ENCODE measurements at regions not wholly inside any gene's neighbourhood (a gene's known extent, or its start where the extent isn't known, plus 50 kb on each side); places are given as distances from the start of the nearest gene placed in this dataset.
A peak's percentile ranks its signal among the peaks of the same experiment; 100 is the strongest.

DNA sequence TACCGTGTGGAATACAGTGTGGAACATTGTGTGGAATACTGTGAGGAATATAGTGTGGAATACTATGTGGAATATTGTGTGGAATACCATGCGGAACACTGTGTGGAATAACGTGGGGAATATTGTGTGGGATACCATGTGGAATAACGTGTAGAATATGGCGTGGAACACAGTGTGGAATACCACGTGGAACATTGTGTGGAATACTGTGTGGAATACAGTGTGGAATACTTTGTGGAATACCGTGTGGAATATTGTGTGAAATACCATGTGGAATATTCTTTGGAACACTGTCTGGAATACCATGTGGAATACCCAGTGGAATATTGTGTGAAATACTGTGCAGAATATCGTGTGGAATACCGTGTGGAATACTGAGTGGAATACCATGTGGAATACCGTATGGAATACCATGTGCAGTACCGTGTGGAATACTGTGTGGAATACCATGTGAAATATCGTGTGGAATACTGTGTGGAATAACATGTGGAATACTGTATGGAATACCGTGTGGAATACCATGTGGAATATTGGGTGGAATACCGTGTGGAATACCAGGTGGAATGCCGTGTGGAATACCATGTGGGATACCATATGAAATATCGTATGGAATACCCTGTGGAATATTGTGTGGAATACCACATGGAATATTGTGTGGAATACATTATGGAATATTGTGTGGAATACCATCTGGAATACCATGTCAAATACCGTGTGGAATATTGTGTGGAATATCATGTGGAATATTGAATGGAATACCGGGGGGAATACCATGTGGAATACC lies 133.1 kb upstream of the CHST15 start:
- in situ Hi-C loops (cut with MboI; ENCODE audit: low sequenced_read_pairs in 4 of 4), result no loop called here
- ATAC-seq (no peak), DNase-seq (no peak)
- Histone ChIP-seq H3K27me3 (no peaks in the 10 kb centered on the region), H3K36me3 (no peaks in the 10 kb centered on the region), H3K27ac (no peak overlapping the region), H3K9me3 (no peaks in the 10 kb centered on the region), H3K4me1 (peaks cover 0 to 6% of the 10 kb centered on the region in 2 donors), H3K4me3 (no peak overlapping the region)
- TF ChIP-seq POLR2A (IDR thresholded peaks at IDR 0.05), result no peak
- TF ChIP-seq, protein P1, sequence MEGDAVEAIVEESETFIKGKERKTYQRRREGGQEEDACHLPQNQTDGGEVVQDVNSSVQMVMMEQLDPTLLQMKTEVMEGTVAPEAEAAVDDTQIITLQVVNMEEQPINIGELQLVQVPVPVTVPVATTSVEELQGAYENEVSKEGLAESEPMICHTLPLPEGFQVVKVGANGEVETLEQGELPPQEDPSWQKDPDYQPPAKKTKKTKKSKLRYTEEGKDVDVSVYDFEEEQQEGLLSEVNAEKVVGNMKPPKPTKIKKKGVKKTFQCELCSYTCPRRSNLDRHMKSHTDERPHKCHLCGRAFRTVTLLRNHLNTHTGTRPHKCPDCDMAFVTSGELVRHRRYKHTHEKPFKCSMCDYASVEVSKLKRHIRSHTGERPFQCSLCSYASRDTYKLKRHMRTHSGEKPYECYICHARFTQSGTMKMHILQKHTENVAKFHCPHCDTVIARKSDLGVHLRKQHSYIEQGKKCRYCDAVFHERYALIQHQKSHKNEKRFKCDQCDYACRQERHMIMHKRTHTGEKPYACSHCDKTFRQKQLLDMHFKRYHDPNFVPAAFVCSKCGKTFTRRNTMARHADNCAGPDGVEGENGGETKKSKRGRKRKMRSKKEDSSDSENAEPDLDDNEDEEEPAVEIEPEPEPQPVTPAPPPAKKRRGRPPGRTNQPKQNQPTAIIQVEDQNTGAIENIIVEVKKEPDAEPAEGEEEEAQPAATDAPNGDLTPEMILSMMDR (IDR thresholded peaks at IDR 0.05 in 4 of 5, conservative IDR thresholded peaks at IDR 0.05 in 1 of 5), result no peak
- intact Hi-C loops (cut with DNase I; ENCODE audit: low total_unique reads), result no loop called here

DNA sequence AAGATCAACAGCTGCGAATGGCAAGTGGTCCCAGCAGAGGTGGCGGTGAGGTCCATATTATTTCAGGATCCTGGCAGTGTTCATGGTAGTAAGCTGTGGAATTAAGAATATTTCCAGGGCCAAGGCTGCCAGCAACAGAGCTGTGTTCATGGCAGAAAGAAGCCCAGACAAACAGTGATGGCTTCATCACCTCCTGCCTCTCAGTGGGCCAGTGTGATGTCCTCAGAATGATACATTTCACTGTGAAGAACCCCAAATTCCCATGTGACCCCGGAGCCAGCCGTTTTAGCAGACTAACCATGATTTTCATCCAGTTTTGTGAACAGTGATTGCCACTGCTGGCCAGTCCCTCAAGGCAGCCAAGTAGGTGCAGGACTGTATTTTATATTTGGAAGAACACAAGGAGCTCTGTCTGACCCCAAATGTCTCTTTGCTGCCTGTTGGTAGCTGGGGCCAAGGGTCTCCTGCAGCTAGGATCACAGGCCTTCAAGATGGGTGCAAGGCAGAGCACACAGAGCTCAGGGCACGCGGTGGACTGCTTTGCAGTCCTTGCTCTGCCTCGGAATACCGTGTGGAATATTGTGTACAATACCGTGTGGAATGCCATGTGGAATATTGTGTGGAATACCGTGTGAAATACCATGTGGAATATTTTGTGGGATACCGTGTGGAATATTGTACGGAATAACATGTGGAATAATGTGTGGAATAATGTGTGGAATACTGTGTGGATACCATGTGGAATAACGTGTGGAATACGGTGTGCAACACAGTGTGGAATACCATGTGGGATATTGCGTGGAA lies 132.3 kb upstream of the CHST15 start:
- TF ChIP-seq POLR2A (IDR thresholded peaks at IDR 0.05), result no peak
- TF ChIP-seq, protein P1 (IDR thresholded peaks at IDR 0.05 in 4 of 5, conservative IDR thresholded peaks at IDR 0.05 in 1 of 5), result no peak
- no peak overlapping the region for H3K27ac ChIP-seq
- intact Hi-C loops (cut with DNase I; ENCODE audit: low total_unique reads) (no loop called here), in situ Hi-C loops (cut with MboI; ENCODE audit: low sequenced_read_pairs in 4 of 4) (no loop called here)
- ATAC-seq (no peak), DNase-seq (no peak)
- H3K36me3 ChIP-seq, result no peaks in the 10 kb centered on the region
- H3K4me3 ChIP-seq, result no peak overlapping the region
- H3K4me1 ChIP-seq, result peaks cover 0 to 6% of the 10 kb centered on the region in 2 donors
- no peaks in the 10 kb centered on the region for H3K27me3 ChIP-seq
- no peaks in the 10 kb centered on the region for H3K9me3 ChIP-seq

DNA sequence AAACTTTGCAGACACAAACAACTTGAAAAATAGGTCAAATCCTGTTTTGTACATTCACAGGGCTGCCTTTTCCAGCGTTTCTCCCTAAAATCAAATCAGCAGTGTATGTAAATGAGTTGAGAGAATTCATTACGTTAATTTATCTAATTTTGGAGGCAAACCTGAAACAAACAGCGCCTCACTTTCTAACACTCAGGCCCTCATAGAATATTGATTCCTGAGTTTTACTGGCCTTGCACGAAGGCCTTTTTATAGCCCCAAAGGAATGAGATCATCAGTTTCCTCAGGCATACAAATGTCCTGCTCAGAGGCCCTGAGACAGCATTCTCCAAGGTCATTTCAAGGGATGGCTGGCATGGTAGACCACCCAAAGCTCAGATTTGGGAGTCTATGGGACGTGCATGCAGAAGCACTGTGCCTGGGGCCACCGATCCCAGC lies 131.7 kb upstream of the CHST15 start:
- no peak overlapping the region for H3K27ac ChIP-seq
- TF ChIP-seq, protein P1 (IDR thresholded peaks at IDR 0.05 in 4 of 5, conservative IDR thresholded peaks at IDR 0.05 in 1 of 5), result no peak
- TF ChIP-seq POLR2A (IDR thresholded peaks at IDR 0.05), result no peak
- in situ Hi-C loops (cut with MboI; ENCODE audit: low sequenced_read_pairs in 4 of 4) (no loop called here), intact Hi-C loops (cut with DNase I; ENCODE audit: low total_unique reads) (no loop called here)
- H3K4me3 ChIP-seq, result no peak overlapping the region
- H3K36me3 ChIP-seq, result no peaks in the 10 kb centered on the region
- no peaks in the 10 kb centered on the region for H3K27me3 ChIP-seq
- no peak for ATAC-seq
- H3K4me1 ChIP-seq, result peaks cover 0 to 6% of the 10 kb centered on the region in 2 donors
- no peak for DNase-seq
- H3K9me3 ChIP-seq, result no peaks in the 10 kb centered on the region

DNA sequence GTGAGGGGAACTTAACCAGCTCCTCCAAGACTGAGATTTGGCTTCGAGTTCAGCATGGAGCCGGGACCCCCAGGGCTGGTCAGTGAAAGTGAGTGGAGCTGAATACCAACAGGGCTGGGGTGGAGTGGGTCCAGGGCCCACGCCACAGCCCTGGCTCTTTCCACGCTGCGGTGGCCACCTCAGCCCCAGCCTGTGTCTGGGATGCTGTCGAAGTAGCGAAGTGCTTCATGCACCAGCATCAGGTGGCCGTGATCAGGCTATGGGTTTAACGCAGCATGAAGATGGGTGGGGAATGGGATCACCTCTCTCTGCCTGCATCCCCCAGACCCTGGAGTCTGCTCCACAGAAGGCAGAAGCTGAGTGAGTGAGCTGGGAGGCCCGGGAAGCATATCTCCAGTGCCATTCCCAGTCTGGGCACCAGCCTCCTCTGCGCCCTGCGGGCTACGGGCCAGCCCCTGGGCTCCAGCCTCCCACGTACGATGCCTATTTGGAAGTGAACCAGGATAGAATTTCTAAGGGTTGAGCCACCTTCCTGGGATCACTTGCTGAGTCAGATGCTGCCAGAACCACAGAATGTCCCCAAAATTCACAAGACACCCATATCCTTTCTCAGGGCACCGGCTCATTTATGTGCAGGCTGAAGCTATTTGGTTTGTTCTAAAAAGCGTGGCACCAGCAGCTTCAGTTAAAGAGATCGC lies 131.1 kb upstream of the CHST15 start:
- peak; percentile 30 to 75 for ATAC-seq
- intact Hi-C loops (cut with DNase I; ENCODE audit: low total_unique reads) (no loop called here), in situ Hi-C loops (cut with MboI; ENCODE audit: low sequenced_read_pairs in 4 of 4) (no loop called here)
- H3K36me3 ChIP-seq, result no peaks in the 10 kb centered on the region
- H3K27me3 ChIP-seq, result no peaks in the 10 kb centered on the region
- H3K27ac ChIP-seq, result no peak overlapping the region
- no peak for DNase-seq
- no peak overlapping the region for H3K4me3 ChIP-seq
- no peaks in the 10 kb centered on the region for H3K9me3 ChIP-seq
- H3K4me1 ChIP-seq, result peaks cover 0 to 6% of the 10 kb centered on the region in 2 donors
- TF ChIP-seq, protein P1 (IDR thresholded peaks at IDR 0.05 in 4 of 5, conservative IDR thresholded peaks at IDR 0.05 in 1 of 5), result no peak
- TF ChIP-seq POLR2A (IDR thresholded peaks at IDR 0.05), result no peak

Data from gastrocnemius medialis (tissue), 4 donors.